Epidermal melanocyte (primary cell): ENCODE measurements at regions not wholly inside any gene's neighbourhood (a gene's known extent, or its start where the extent isn't known, plus 50 kb on each side); places are given as distances from the start of the nearest gene placed in this dataset.

Experiments used
- DNase-seq: peaks from one replicate; pipeline ENCODE4 v3.0.0; 2011; ENCODE audit warnings: low spot score; ENCODE audit not compliant: insufficient read length

- DNase-seq: no peak
Measured at GRCh38 chr1:55938861-55939260, 640.5 kb downstream of the PLPP3 start.

DNA sequence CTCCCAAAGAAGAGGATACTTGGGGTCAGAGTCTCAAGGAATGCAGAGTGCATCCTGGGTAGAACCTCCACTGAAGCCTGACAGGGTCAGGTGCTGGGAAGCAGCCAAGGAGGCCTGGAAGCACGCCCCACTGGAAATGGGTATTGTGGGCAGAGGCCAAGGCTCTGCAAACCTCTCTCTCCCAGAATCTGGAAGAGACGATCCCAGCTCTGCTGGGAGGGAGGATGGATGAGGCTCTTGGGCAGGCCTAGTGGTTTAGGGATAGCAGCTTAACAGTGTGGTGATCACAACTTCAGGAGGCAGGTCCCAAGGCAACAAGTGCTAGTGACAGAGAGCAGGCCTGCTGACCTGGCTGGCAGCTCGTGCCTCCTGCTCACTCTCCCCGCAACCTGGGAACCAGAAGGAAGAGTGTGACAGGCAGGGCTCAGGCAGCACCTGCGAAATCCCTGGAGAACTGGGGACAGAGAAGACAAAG lies 641.0 kb downstream of the PLPP3 start:
- DNase-seq: no peak

DNA sequence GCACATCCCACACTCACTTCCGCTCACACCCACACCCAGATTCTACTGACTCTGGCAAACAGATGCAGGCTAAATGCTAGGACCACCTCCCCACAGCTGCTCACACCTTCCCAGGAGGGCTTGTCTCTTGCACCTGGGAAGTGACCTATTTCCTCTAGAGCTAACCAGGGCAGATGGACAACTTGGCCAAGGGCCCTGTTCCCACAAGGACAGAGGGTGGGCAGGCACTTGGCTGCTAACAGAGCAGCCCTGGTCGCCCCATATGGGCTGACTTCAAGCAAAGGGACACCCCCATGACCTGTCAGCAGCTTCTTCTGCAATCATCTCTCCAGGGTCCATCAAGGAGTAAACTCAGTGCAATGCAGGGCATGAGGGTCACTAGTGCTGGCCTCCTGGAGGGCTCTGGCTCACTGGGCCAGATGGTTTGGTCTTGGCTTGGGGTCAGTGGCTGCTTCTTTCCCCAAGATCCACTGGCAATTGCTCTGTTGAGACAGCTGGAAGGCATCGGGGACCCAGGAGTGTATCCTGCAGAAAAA lies 641.5 kb downstream of the PLPP3 start:
- DNase-seq: no peak

- DNase-seq: no peak
Measured at GRCh38 chr1:55935236-55935635, 644.1 kb downstream of the PLPP3 start.

- no peak for DNase-seq
Measured at GRCh38 chr1:55932402-55932801, 647.0 kb downstream of the PLPP3 start.

- no peak for DNase-seq
Measured at GRCh38 chr1:55931081-55931940, 648.1 kb downstream of the PLPP3 start.

DNA sequence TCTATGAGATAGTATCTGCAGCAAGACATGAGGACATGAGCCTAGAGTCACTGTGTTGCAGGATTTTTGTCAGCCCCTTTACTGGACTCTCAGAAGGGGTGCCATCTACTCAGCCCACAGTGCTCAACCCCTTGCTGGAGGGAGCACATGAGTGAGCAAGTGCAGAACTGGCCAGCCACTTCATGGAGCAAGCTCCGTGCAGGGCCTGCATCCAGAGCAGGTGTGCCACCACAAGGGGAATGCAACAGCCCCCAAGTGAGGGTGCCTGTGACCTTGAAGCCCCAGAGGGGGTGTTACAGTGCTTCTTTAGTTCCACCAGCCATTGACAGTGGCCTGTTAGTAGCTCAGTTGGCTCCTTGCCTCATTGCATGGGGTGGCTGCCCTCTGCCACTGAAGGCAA lies 649.7 kb downstream of the PLPP3 start:
- no peak for DNase-seq

DNA sequence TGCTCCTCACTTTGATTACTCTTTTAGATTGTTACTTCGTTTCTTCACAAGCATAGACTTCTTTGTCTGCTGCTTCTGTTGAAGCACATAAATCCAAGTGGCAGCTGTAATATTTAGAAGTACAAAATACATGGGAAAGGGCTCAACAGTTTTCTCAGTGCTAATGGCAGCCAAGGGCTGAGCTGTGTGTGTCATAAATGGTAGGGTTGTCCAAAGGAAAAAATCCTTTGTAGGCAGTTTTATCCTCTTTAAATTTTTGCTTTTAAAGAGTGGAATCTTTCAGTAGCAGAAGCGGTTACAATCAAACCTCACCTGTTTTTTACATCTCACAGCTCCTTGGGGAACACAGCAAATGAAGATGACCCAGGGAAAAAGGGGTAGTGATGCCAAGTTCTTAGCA lies 650.8 kb downstream of the PLPP3 start:
- DNase-seq: no peak

- DNase-seq: no peak
Measured at GRCh38 chr1:55927702-55928290, 651.6 kb downstream of the PLPP3 start.

- no peak for DNase-seq
Measured at GRCh38 chr1:55926906-55927471, 652.4 kb downstream of the PLPP3 start.

- DNase-seq: no peak
Measured at GRCh38 chr1:55916907-55917306, 662.5 kb downstream of the PLPP3 start.

DNA sequence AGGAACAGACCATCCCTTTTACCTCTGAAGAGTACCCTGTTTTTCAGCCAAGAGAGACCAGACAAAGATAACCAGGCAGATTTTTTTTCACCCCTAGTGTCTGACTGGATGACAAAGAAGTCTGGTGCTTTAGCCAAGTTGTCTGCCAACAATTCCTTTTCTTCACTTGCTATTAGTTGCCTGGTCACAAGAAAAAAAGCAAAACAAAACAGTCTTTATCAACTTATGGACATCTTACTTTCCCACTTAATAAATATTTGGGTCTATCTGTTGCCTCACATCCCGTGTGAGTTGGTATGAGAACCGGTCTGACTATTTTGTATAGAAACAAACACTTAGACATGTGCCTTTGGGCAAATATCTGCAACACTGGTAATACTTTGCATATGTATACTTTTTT lies 662.9 kb downstream of the PLPP3 start:
- DNase-seq: no peak

DNA sequence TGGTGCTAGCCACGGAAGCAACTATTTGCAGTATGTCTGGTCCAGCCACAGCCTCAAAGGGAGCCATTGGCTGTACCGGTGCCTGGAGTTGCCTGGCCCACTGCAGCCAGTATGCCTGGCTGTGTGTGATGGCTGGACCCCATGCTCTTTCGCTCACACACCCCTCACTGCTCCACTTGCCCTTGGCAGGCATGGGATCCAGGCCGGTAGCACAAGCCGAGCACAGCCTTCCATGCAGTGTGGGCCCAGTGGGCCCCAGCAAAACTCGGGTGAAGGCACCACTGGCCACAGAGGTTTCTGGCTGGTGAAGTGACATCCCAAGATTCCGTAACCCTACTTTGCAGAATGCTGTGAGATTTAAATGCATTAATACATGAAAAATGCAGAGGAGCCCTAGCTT lies 665.8 kb downstream of the PLPP3 start:
- no peak for DNase-seq

GRCh38 chr1:55912438-55912837 lies 666.9 kb downstream of the PLPP3 start:
- no peak for DNase-seq

GRCh38 chr1:55904541-55904940 lies 674.8 kb downstream of the PLPP3 start:
- DNase-seq: no peak

- no peak for DNase-seq
Measured at GRCh38 chr1:55898181-55898580, 681.2 kb downstream of the PLPP3 start.

DNA sequence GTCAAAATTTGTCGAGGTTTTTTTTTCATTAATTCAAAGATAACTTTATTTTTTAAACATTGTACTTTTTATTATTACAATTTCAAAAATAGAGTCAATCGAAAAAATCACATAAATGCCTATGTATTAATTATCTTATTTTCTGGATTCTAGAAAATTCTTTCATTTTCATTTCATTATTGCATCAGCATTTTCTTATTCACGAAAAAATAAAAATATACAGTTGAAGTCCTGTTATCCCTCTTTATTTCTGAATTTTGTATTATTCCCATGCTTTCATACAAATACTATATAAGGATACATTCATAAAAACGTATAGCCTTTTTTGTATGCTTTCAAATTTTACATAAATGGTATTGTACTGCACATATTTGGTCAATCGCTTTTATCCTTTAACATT lies 681.0 kb upstream of the USP24 start:
- no peak for DNase-seq

- DNase-seq: no peak
Measured at GRCh38 chr1:55894521-55894920, 679.4 kb upstream of the USP24 start.

- DNase-seq: no peak
Measured at GRCh38 chr1:55893155-55893554, 678.0 kb upstream of the USP24 start.

DNA sequence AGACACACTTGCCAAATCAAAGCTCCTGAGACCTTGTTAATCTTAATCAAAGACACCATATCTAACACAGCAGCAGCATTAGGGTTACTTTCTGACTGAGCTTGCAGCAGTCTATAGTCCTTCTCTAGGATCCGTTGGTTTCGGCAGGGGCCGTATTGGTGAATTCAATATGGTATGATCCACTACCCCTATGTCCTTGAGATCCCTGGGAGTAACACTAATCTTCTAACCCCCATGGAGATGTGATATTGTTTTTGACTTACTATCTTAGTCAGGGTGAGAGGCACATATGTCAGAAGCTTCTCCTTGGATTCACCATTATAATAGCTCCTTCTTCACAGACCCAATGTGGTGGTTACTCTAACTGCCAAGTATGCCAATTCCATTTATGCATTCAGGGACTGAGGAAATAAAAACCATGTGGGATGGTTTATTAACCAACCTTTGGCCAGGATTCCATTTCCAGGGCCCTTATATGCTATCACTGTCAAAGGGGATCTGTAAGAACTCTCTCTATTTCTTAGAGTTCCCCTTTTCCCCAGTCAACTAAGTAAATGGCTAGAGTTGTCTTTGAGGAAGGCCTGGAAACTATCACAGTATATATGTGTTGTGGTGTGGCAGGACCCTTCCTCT lies 673.6 kb upstream of the USP24 start:
- no peak for DNase-seq

GRCh38 chr1:55886856-55887712 lies 671.9 kb upstream of the USP24 start:
- DNase-seq: no peak
